A549 (cell line): ENCODE measurements at regions not wholly inside any gene's neighbourhood (a gene's known extent, or its start where the extent isn't known, plus 50 kb on each side); places are given as distances from the start of the nearest gene placed in this dataset.

Experiments used
- ATAC-seq, 2 experiments: fragments of 200-7000 bp in 1 of 2; fragments of >200 bp in 1 of 2; cut with Nextera tagmentation in 1 of 2; cut with Tn5 transposase in 1 of 2; 3 replicates each; pipeline versions ENCODE4 v1.8.0 to v1.9.1; 2018 to 2020; ENCODE audit warnings: mild to moderate bottlenecking in 1 of 2, moderate library complexity in 1 of 2
- CTCF ChIA-PET: fragments of 300-600 bp; sonication (Branson Sonifier 250); formaldehyde crosslinking; extraction: SDS; loops from one replicate; lab custom pipeline; 2021; ENCODE audit warnings: antibody characterized with exemption, inconsistent platforms; lab: Yijun Ruan, JAX
- POLR2A ChIA-PET: fragments of 350-600 bp; formaldehyde crosslinking; extraction: SDS; loops from one replicate; lab custom pipeline; 2021; ENCODE audit warnings: antibody characterized with exemption, inconsistent platforms; lab: Yijun Ruan, JAX
- DNase-seq, 2 experiments: peaks; one replicate each; pipeline versions ENCODE4 v3.0.0 to v3.0.0-alpha.2; 2011 to 2016; ENCODE audit warnings: low read depth in 1 of 2, low spot score in 1 of 2
- FAIRE-seq: peaks from 2 replicates; lab custom pipeline; 2011; peaks lifted over from hg19 to GRCh38; lab: Jason Lieb, UNC
- H3K27ac ChIP-seq, 2 experiments: fragments of >200 bp; sonication (Bioruptor Twin); formaldehyde crosslinking; 3 replicates each; pipeline ENCODE4 v1.5.1; 2016 to 2017
- H3K4me1 ChIP-seq: fragments of >200 bp; sonication (Bioruptor Twin); formaldehyde crosslinking; 3 replicates; pipeline ENCODE4 v1.6.1; 2016
- H3K4me2 ChIP-seq: fragments of >200 bp; sonication (Bioruptor Twin); formaldehyde crosslinking; 3 replicates; pipeline ENCODE4 v1.6.1; 2016
- H3K4me3 ChIP-seq: fragments of >200 bp; sonication (Bioruptor Twin); formaldehyde crosslinking; 3 replicates; pipeline ENCODE4 v1.5.1; 2016
- H3K9me3 ChIP-seq: fragments of >200 bp; sonication (Bioruptor Twin); formaldehyde crosslinking; 3 replicates; pipeline ENCODE4 v1.6.1; 2016
- ATOH8 ChIP-seq: fragments of 250-450 bp; sonication (Bioruptor Pico); IDR thresholded peaks from 2 replicates; pipeline ENCODE4 v1.5.0; 2020; ENCODE audit warnings: low read depth, mild to moderate bottlenecking, moderate library complexity
- BCL3 ChIP-seq: fragments of >200 bp; sonication (Bioruptor Twin); formaldehyde crosslinking; IDR thresholded peaks from 3 replicates; pipeline ENCODE4 v1.6.1; 2016
- BHLHE40 ChIP-seq: IDR thresholded peaks from 2 replicates; pipeline ENCODE4 v1.6.1; 2012; ENCODE audit warnings: low read depth, low read length, inconsistent platforms
- CBX2 ChIP-seq: fragments of 200-600 bp; sonication (generic); IDR thresholded peaks from 2 replicates; pipeline ENCODE4 v1.6.1; 2016; ENCODE audit warnings: low read depth, mild to moderate bottlenecking, borderline replicate concordance
- CTCF ChIP-seq: fragments of >200 bp; sonication (Bioruptor Twin); formaldehyde crosslinking; IDR thresholded peaks from 3 replicates; pipeline ENCODE4 v1.5.1; 2016
- FOSL2 ChIP-seq, 2 experiments: fragments of 450-650 bp in 1 of 2; fragments of >200 bp in 1 of 2; sonication (Bioruptor Twin) in 1 of 2; formaldehyde crosslinking; IDR thresholded peaks; 2 replicates each; pipeline versions ENCODE4 v1.5.0 to v1.6.1; 2016 to 2020; ENCODE audit warnings: mild to moderate bottlenecking in 1 of 2, moderate library complexity in 1 of 2
- HDAC2 ChIP-seq: fragments of 200-600 bp; sonication (generic); IDR thresholded peaks from 2 replicates; pipeline ENCODE4 v1.6.1; 2016
- HMGXB4 ChIP-seq: fragments of 250-450 bp; sonication (Bioruptor Pico); IDR thresholded peaks from 2 replicates; pipeline ENCODE4 v1.5.0; 2021; ENCODE audit warnings: mild to moderate bottlenecking, moderate library complexity, borderline replicate concordance
- HOXA7 ChIP-seq: fragments of 250-450 bp; sonication (Bioruptor Pico); IDR thresholded peaks from 2 replicates; pipeline ENCODE4 v1.5.0; 2020; ENCODE audit warnings: mild to moderate bottlenecking, moderate library complexity
- JUN ChIP-seq, 2 experiments: fragments of >200 bp; sonication (Bioruptor Twin); formaldehyde crosslinking; IDR thresholded peaks; 2 replicates in 1 of 2; 3 replicates in 1 of 2; pipeline ENCODE4 v1.6.1; 2016 to 2017
- KDM5A ChIP-seq: fragments of 200-600 bp; sonication (generic); IDR thresholded peaks from 2 replicates; pipeline ENCODE4 v1.6.1; 2016; ENCODE audit warnings: antibody characterized with exemption, mild to moderate bottlenecking
- MAFK ChIP-seq: fragments of 450-650 bp; IDR thresholded peaks from 2 replicates; pipeline ENCODE4 v1.6.1; 2014; ENCODE audit not compliant: partially characterized antibody
- MAX ChIP-seq: IDR thresholded peaks from 2 replicates; pipeline ENCODE4 v1.6.1; 2012
- MYC ChIP-seq: IDR thresholded peaks from 2 replicates; pipeline ENCODE4 v1.6.1; 2012; ENCODE audit warnings: mild to moderate bottlenecking, inconsistent platforms, low read length, improper control_type of control experiment, borderline replicate concordance
- NR3C1 ChIP-seq: fragments of >200 bp; sonication (Bioruptor Twin); formaldehyde crosslinking; IDR thresholded peaks from 3 replicates; pipeline ENCODE4 v1.6.1; 2017
- PBX3 ChIP-seq: IDR thresholded peaks from 2 replicates; pipeline ENCODE4 v1.6.1; 2012
- RNF2 ChIP-seq: fragments of 200-600 bp; sonication (generic); IDR thresholded peaks from 2 replicates; pipeline ENCODE4 v1.6.1; 2016; ENCODE audit warnings: low read depth, mild to moderate bottlenecking, antibody characterized with exemption, moderate library complexity, borderline replicate concordance
- SMC3 ChIP-seq: fragments of >200 bp; sonication (Bioruptor Twin); formaldehyde crosslinking; IDR thresholded peaks from 3 replicates; pipeline ENCODE4 v1.6.1; 2018; ENCODE audit warnings: inconsistent platforms
- ZNF302 ChIP-seq: fragments of 250-450 bp; sonication (Bioruptor Pico); IDR thresholded peaks from 2 replicates; pipeline ENCODE4 v1.9.0; 2021; ENCODE audit warnings: inconsistent platforms, mild to moderate bottlenecking, moderate library complexity
- ZSCAN20 ChIP-seq: fragments of 250-450 bp; sonication (Bioruptor Pico); IDR thresholded peaks from 2 replicates; pipeline ENCODE4 v1.8.0; 2022; ENCODE audit warnings: mild to moderate bottlenecking, moderate library complexity
- WGBS: methylation state at CpG from one replicate; pipeline ENCODE4 v1.1.6; 2017; ENCODE audit errors: missing lambda C conversion rate; 5-methylcytosine and 5-hydroxymethylcytosine counted together

GRCh38 chr13:47611664-47612288, 389.3 kb downstream of the SUCLA2 start:
- Histone ChIP-seq H3K27ac (no peak overlapping the region), H3K9me3 (no peaks in the 10 kb centered on the region), H3K4me1 (no peaks in the 10 kb centered on the region), H3K4me3 (no peak overlapping the region), H3K4me2 (no peak overlapping the region)
- DNase-seq: no peak
- ChIA-PET CTCF (no interaction called here), POLR2A (no interaction called here)
- TF ChIP-seq CTCF: no peak
- TF ChIP-seq ZNF302 (CRISPR knock-in tag): no peak
- TF ChIP-seq HDAC2: no peak
- ATAC-seq: no peak
- WGBS: 15% methylated on average over 1 of the region's 1 CpG
- no peak for FAIRE-seq

- FAIRE-seq (no peak), DNase-seq (no peak), ATAC-seq (no peak)
- Histone ChIP-seq H3K9me3 (no peaks in the 10 kb centered on the region), H3K4me2 (no peak overlapping the region), H3K4me3 (no peak overlapping the region), H3K27ac (no peak overlapping the region), H3K4me1 (no peaks in the 10 kb centered on the region)
- ChIA-PET CTCF (no interaction called here), POLR2A (no interaction called here)
- 2% methylated on average over 3 of the region's 3 CpGs for WGBS
- TF ChIP-seq MAX: no peak
- TF ChIP-seq HMGXB4 (CRISPR knock-in tag): no peak
- no peak for TF ChIP-seq PBX3
- TF ChIP-seq HOXA7 (CRISPR knock-in tag): no peak
- TF ChIP-seq ZSCAN20: no peak
- no peak for TF ChIP-seq ATOH8 (CRISPR knock-in tag)
- TF ChIP-seq NR3C1: no peak
- no peak for TF ChIP-seq BHLHE40
- no peak for TF ChIP-seq SMC3
- no peak for TF ChIP-seq MAFK
- no peak for TF ChIP-seq BCL3
- no peak for TF ChIP-seq KDM5A
Observed at GRCh38 chr13:47610687-47611086, 390.4 kb downstream of the SUCLA2 start.

- H3K4me3 ChIP-seq: no peak overlapping the region
- ATAC-seq (no peak), DNase-seq (no peak), FAIRE-seq (no peak)
- POLR2A ChIA-PET: no interaction called here
- H3K27ac ChIP-seq: no peak overlapping the region
- no peaks in the 10 kb centered on the region for H3K9me3 ChIP-seq
- CTCF ChIA-PET: no interaction called here
- TF ChIP-seq FOSL2 (IDR thresholded peaks at IDR 0.05) (no peak), FOSL2 (CRISPR knock-in tag; IDR thresholded peaks at IDR 0.05) (no peak), MYC (no peak), JUN (IDR thresholded peaks at IDR 0.05) (no peak), HOXA7 (CRISPR knock-in tag) (no peak), RNF2 (no peak), CBX2 (no peak)
- H3K4me2 ChIP-seq: no peak overlapping the region
- no peaks in the 10 kb centered on the region for H3K4me1 ChIP-seq
Observed at GRCh38 chr13:47603365-47603764, 397.7 kb downstream of the SUCLA2 start.
